Spleen (tissue), 11 donors: ENCODE measurements at regions not wholly inside any gene's neighbourhood (a gene's known extent, or its start where the extent isn't known, plus 50 kb on each side); places are given as distances from the start of the nearest gene placed in this dataset.

Experiments
- DNase-seq: peaks from one replicate; pipeline ENCODE4 v3.0.0-alpha.2; 2020
- H3K27ac ChIP-seq, 8 donors: fragments of 200-600 bp; sonication (generic) in 7 of 8; 1 replicate in 4 of 8; 2 replicates in 4 of 8; pipeline versions ENCODE4 v1.5.0 to v1.8.0; 2016 to 2021; ENCODE audit warnings: inconsistent platforms in 4 of 8, mild to moderate bottlenecking in 4 of 8, moderate library complexity in 1 of 8
- H3K27me3 ChIP-seq, 7 donors: fragments of 200-600 bp; sonication (generic) in 6 of 7; replicated peaks in 1 of 7; 1 replicate in 4 of 7; 2 replicates in 3 of 7; pipeline versions ENCODE4 v1.5.0 to v1.8.0; 2016 to 2021; ENCODE audit warnings: inconsistent platforms in 3 of 7, mild to moderate bottlenecking in 1 of 7
- H3K36me3 ChIP-seq, 6 donors: fragments of 200-600 bp; sonication (generic) in 5 of 6; 1 replicate in 4 of 6; 2 replicates in 2 of 6; pipeline versions ENCODE4 v1.5.0 to v1.8.0; 2016 to 2021; ENCODE audit warnings: inconsistent platforms in 2 of 6
- H3K4me1 ChIP-seq, 6 donors: fragments of 200-600 bp; sonication (generic) in 5 of 6; 1 replicate in 3 of 6; 2 replicates in 3 of 6; pipeline versions ENCODE4 v1.5.0 to v1.8.0; 2016 to 2021; ENCODE audit warnings: inconsistent platforms in 3 of 6
- H3K4me3 ChIP-seq, 8 donors: fragments of 200-600 bp; sonication (generic) in 7 of 8; 1 replicate in 4 of 8; 2 replicates in 4 of 8; pipeline versions ENCODE4 v1.5.0 to v1.8.0; 2016 to 2021; ENCODE audit warnings: inconsistent platforms in 4 of 8, mild to moderate bottlenecking in 4 of 8, moderate library complexity in 2 of 8
- H3K9me3 ChIP-seq, 8 donors: fragments of 200-600 bp; sonication (generic) in 7 of 8; 1 replicate in 4 of 8; 2 replicates in 4 of 8; pipeline versions ENCODE4 v1.5.0 to v1.8.0; 2016 to 2021; ENCODE audit warnings: inconsistent platforms in 4 of 8
- CTCF ChIP-seq, 11 experiments: fragments of 200-600 bp in 7 of 11; fragments of 450-650 bp in 4 of 11; sonication (generic) in 4 of 11; IDR thresholded peaks in 8 of 11; conservative IDR thresholded peaks in 3 of 11; 1 replicate in 7 of 11; 2 replicates in 4 of 11; pipeline versions ENCODE4 v1.4.0 to v1.8.0; 2016 to 2021; ENCODE audit warnings: antibody characterized with exemption in 11 of 11, inconsistent platforms in 4 of 11, mild to moderate bottlenecking in 1 of 11
- POLR2A ChIP-seq, 3 donors: fragments of 450-650 bp; IDR thresholded peaks; one replicate each; pipeline ENCODE4 v1.5.1; 2017; ENCODE audit warnings: antibody characterized with exemption in 3 of 3, mild to moderate bottlenecking in 1 of 3
- POLR2AphosphoS5 ChIP-seq, 3 donors: sonication (generic); formaldehyde crosslinking; IDR thresholded peaks; one replicate each; pipeline ENCODE4 v1.5.1; 2017; ENCODE audit warnings: antibody characterized with exemption in 3 of 3
- WGBS, 5 donors: extraction: QIAGEN DNeasy Blood & Tissue Kit in 3 of 5; methylation state at CpG; one replicate each; pipeline versions ENCODE4 v1.1.5 to v1.1.7; 2013 to 2018; 5-methylcytosine and 5-hydroxymethylcytosine counted together
- intact Hi-C: fragments of 100-400 bp; cut with DNase I; formaldehyde crosslinking; loops from one replicate; pipeline ENCODE4 v1.15.0; 2023; ENCODE audit warnings: low total_unique reads
- donor health status: healthy with polysubstance abuse.
- donor health status: DM: no; HTN: no; CAD: no; lungs with moderate emphysema.
- donor health status: DM: no; HTN: no; CAD: no.
- donor health status: Bipolar disorder and iron deficiency.
- donor health status: healthy.
- donor health status: DM: no; HTN: no; CAD: no.
- donor health status: DM: yes; HTN: yes; CAD: no.

- H3K4me3 ChIP-seq, result no peak overlapping the region
- DNase-seq, result no peak
- intact Hi-C loops, result no loop called here
- TF ChIP-seq POLR2A (IDR thresholded peaks at IDR 0.05) (no peak), POLR2AphosphoS5 (IDR thresholded peaks at IDR 0.05) (no peak), CTCF (IDR thresholded peaks at IDR 0.05 in 8 of 11, conservative IDR thresholded peaks at IDR 0.05 in 3 of 11) (no peak)
- peaks cover 3 to 18% (median 12%) of the 10 kb centered on the region in 8 donors for H3K9me3 ChIP-seq
- WGBS, 5 donors, result 85 to 97% (median 95%) methylated on average over 7 of the region's 7 CpGs
- H3K27ac ChIP-seq, result no peak overlapping the region
- no peaks in the 10 kb centered on the region for H3K27me3 ChIP-seq
- no peaks in the 10 kb centered on the region for H3K4me1 ChIP-seq
- H3K36me3 ChIP-seq, result no peaks in the 10 kb centered on the region
Measured at GRCh38 chr12:107528731-107529365, 156.8 kb upstream of the PWP1 start.

GRCh38 chr12:107529991-107530390 lies 155.6 kb upstream of the PWP1 start:
- 89 to 97% (median 92%) methylated on average over 3 of the region's 3 CpGs for WGBS, 5 donors
- intact Hi-C loops, result no loop called here
- no peak for TF ChIP-seq POLR2AphosphoS5 (IDR thresholded peaks at IDR 0.05)
- TF ChIP-seq POLR2A (IDR thresholded peaks at IDR 0.05), result no peak
- no peak for TF ChIP-seq CTCF (IDR thresholded peaks at IDR 0.05 in 8 of 11, conservative IDR thresholded peaks at IDR 0.05 in 3 of 11)
- Histone ChIP-seq H3K36me3 (no peaks in the 10 kb centered on the region), H3K27me3 (no peaks in the 10 kb centered on the region), H3K27ac (no peak overlapping the region), H3K9me3 (peaks cover 3 to 18% (median 12%) of the 10 kb centered on the region in 8 donors), H3K4me1 (no peaks in the 10 kb centered on the region), H3K4me3 (no peak overlapping the region)
- DNase-seq, result no peak

- no peak overlapping the region for H3K4me3 ChIP-seq
- H3K27me3 ChIP-seq, result no peaks in the 10 kb centered on the region
- TF ChIP-seq POLR2AphosphoS5 (IDR thresholded peaks at IDR 0.05), result no peak
- no peak for TF ChIP-seq CTCF (IDR thresholded peaks at IDR 0.05 in 8 of 11, conservative IDR thresholded peaks at IDR 0.05 in 3 of 11)
- intact Hi-C loops, result no loop called here
- no peaks in the 10 kb centered on the region for H3K4me1 ChIP-seq
- no peak for DNase-seq
- WGBS, 5 donors, result 94 to 98% (median 96%) methylated on average over 2 of the region's 2 CpGs
- no peaks in the 10 kb centered on the region for H3K36me3 ChIP-seq
- no peak overlapping the region for H3K27ac ChIP-seq
- peaks cover 3 to 18% (median 12%) of the 10 kb centered on the region in 8 donors for H3K9me3 ChIP-seq
Measured at GRCh38 chr12:107530701-107531100, 154.9 kb upstream of the PWP1 start.

- H3K4me3 ChIP-seq, result no peak overlapping the region
- intact Hi-C loops, result no loop called here
- TF ChIP-seq POLR2A (IDR thresholded peaks at IDR 0.05) (no peak), CTCF (IDR thresholded peaks at IDR 0.05 in 8 of 11, conservative IDR thresholded peaks at IDR 0.05 in 3 of 11) (no peak), POLR2AphosphoS5 (IDR thresholded peaks at IDR 0.05) (no peak)
- no peaks in the 10 kb centered on the region for H3K36me3 ChIP-seq
- no peaks in the 10 kb centered on the region for H3K27me3 ChIP-seq
- H3K9me3 ChIP-seq, result peaks cover 3 to 18% (median 12%) of the 10 kb centered on the region in 8 donors
- DNase-seq, result no peak
- H3K27ac ChIP-seq, result no peak overlapping the region
- no peaks in the 10 kb centered on the region for H3K4me1 ChIP-seq
Measured at GRCh38 chr12:107533218-107533617, 152.4 kb upstream of the PWP1 start.
